ENCODE measurements at regions not wholly inside any gene's neighbourhood (a gene's known extent, or its start where the extent isn't known, plus 50 kb on each side); places are given as distances from the start of the nearest gene placed in this dataset.

GRCh38 chr13:26989957-26990713, 181.5 kb downstream of the USP12 start:
- DNase-seq (ENCODE audit: low read depth in 2 of 3, low spot score in 2 of 3): no peak

DNA sequence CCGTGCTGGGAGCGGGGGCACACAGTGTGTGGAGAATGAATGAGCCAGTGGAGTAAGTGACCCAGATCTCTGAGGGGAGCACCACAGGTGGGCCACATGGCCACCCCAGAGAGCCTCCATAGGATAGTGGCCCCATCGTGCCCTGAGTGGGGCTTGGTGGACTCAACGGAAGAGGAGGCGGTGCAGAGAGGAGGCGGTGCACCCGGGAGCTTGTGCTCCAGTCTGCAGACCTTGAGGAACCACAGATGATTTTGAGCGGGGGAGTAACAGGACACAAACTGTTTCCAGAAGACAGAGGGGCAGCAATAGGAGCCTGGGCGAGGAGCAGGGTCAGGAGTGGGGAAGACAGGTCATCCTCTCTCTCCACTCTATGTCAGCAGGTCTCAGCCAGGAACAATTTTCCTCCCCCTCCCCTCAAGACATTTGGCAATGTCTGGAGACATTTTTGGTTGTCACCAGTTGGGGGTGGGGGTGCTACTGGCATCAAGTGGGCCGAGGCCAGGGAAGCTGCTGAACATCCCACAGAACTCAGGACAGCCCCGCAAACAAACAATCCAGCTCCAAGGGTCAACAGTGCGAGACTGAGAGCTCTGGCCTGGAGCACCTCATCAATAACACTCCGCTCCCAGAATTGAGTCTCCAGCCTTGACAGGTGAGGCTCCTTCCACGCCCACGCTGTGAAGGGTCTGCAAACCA, 182.2 kb downstream of the USP12 start:
- no peak for DNase-seq (ENCODE audit: low read depth in 2 of 3, low spot score in 2 of 3)

GRCh38 chr13:26988059-26988769, 183.4 kb downstream of the USP12 start:
- no peak for DNase-seq (ENCODE audit: low read depth in 2 of 3, low spot score in 2 of 3)

GRCh38 chr13:26987486-26988013, 184.1 kb downstream of the USP12 start:
- DNase-seq (ENCODE audit: low read depth in 2 of 3, low spot score in 2 of 3): no peak

DNA sequence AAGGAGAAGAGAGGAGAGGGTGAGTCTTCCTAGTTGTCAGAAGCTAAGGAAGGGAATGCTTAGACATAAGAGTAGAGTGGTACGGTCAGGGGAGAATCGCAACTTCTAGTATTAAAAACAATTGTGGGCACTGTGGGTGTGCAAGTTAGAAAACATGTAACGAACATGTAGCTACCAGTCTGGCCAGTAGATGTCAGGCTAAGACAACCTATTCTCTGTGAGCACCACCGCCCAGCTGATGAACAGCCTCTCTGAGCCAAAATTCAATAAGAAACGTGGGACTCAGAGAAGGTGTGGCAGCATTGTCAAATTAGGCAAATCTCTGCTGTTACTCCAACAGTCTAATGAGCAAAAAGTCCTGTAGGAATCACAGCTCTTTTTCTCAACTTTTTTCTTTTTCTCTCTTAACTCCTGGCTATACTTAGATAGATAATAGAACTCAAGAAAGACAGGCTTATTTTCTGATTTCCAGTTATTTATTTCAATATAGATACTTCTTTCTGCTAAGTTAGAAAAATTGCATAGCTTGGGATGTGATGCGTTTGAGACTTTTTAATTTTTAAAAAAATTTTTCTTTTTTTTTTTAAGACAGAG, 186.2 kb downstream of the USP12 start:
- peak; percentile 19 to 36 (median 20) for DNase-seq (ENCODE audit: low read depth in 2 of 3, low spot score in 2 of 3)

- no peak for DNase-seq (ENCODE audit: low read depth in 2 of 3, low spot score in 2 of 3)
These were observed 187.3 kb downstream of the USP12 start for GRCh38 chr13:26984337-26984736.

GRCh38 chr13:26983543-26984320, 187.9 kb downstream of the USP12 start:
- DNase-seq (ENCODE audit: low read depth in 2 of 3, low spot score in 2 of 3): no peak

DNA sequence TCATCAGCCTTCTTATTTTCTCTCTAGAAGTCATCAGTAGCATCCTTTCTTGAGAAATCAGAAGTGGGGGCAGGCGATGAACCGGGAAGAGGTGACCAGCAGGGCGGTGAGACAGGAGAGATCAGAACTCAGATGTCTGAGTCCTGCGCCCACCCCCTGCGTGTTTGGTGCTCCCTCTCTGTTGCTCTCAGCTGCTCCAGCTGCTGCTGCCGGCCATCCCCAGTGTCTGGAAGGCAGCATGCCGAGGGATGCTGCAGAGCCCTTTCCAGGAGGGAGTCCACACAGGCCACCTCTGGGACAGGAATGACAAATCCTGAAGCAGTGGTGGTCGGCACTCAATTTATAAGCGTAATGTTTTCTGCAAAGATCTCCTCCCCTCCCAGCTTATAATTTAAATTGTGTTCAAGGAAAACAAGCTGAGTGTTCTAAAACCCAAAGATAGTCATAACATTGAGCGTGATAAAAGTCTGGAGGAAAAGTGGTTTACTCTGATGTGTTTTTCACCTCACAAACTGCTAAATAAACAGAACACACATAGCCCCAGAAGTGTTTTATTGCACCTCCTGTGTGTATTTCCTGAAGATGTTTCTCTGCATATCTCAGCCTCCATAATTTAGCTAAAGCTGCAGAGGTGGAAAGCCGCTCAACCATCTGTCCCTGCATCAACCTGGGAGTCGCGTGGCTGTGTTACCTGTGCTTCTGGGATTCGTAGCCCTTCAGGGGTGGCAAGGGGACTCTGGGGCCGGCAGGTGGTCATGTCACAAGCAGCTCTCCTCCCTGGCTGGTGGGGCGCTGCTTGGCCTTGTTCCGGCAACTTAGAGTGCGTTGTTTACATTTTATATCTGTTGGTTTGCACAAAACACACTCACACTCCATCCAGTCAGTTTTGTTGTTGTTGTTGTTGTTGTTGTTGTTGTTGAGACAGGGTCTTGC, 191.2 kb downstream of the USP12 start:
- DNase-seq (ENCODE audit: low read depth in 2 of 3, low spot score in 2 of 3): no peak

DNA sequence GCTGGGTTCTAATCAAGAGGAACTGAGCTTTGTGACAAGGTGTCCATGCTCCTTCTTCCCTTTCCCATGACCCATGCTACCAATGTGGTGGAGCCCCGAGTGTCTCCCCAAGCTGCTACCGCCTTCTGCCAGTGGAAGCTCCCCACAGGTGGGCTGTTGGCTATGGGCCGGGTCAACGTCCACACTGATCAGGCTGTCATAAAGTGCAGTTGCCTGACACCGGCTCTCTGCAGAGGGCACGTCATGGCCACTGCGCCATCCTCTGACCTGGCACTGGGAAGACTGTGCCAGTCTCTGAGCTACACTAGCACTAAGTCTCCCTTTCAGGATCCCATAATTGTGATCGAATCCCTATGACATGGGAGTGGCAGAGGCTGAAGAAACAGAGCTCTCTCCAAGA, 192.3 kb downstream of the USP12 start:
- DNase-seq (ENCODE audit: low read depth in 2 of 3, low spot score in 2 of 3): no peak

- DNase-seq (ENCODE audit: low read depth in 2 of 3, low spot score in 2 of 3): no peak
These were observed 193.3 kb downstream of the USP12 start for GRCh38 chr13:26978081-26978860.

GRCh38 chr13:26977541-26977940, 194.1 kb downstream of the USP12 start:
- no peak for DNase-seq (ENCODE audit: low read depth in 2 of 3, low spot score in 2 of 3)

GRCh38 chr13:26976313-26976712, 195.3 kb downstream of the USP12 start:
- DNase-seq (ENCODE audit: low read depth in 2 of 3, low spot score in 2 of 3): no peak

DNA sequence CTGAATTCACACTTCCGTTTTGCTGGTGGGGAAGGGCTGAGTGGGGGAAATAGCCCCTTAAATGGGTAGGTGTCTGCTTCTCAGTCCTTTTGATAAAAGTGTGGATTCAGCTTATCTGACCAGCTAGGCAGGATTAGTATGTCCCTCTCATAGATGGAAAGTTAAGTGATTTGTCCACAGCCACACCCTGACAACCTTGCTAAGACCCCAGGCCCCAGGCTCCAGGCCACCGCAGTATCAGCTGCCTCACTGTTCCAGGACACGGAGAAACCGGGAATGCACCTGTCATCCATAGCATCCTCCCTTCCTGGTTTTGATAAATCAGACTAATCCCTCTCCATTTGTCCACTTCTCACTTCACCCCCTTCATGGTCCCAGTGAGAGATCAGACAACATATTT, 197.7 kb downstream of the USP12 start:
- no peak for DNase-seq (ENCODE audit: low read depth in 2 of 3, low spot score in 2 of 3)

GRCh38 chr13:26973295-26973694, 198.3 kb downstream of the USP12 start:
- no peak for DNase-seq (ENCODE audit: low read depth in 2 of 3, low spot score in 2 of 3)

DNA sequence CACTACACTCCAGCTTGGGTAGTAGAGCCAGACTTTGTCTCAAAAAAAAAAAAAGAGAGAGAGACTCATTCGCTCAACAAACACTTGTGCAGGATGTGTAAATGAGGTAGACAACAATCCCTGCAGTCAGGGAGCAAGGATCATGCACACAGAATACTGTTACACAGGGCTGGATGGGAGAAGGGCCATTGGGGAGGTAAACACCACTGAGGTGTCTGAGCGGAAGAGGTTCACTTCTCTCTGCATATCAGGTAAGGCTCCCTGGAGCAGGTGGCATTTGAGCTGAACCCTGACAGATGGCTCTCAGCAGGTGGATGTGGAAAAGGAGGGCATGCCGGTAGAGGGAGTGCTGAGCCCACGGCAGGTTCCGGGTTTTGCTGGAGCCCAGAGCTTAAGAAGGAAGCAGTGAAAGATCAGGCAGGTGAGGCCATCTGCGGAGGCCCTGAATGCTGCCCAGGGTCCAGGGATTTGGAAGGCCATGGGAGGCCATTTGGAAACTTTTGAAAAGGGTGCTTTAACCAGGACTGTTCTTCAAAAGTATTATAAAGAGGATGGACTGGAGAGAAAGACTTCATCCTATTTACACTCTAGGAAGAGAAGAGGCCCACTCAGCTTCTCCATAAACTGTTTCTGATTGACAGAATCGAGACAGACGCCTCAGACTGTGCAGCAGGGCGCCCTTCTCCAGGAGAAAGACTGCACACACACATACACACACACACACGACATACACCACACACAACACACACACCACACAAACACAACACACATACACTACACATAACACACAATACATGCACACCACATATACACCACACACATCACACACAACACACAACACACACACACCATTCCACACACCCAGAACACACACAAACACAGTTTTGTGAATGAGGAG, 199.4 kb downstream of the USP12 start:
- DNase-seq (ENCODE audit: low read depth in 2 of 3, low spot score in 2 of 3): peak in 1 of 3 experiments; percentile 4

- DNase-seq (ENCODE audit: low read depth in 2 of 3, low spot score in 2 of 3): no peak
These were observed 202.9 kb downstream of the USP12 start for GRCh38 chr13:26968431-26969341.
